Hepatocyte (in vitro differentiated cells): ENCODE measurements at regions not wholly inside any gene's neighbourhood (a gene's known extent, or its start where the extent isn't known, plus 50 kb on each side); places are given as distances from the start of the nearest gene placed in this dataset.

Source experiments
- CTCF ChIP-seq: fragments of 200-600 bp; sonication (generic); IDR thresholded peaks from 2 replicates; pipeline ENCODE4 v1.5.1; 2016; ENCODE audit warnings: antibody characterized with exemption, mild to moderate bottlenecking; ENCODE audit not compliant: poor library complexity
- EZH2 ChIP-seq: fragments of 200-600 bp; sonication (generic); IDR thresholded peaks from 2 replicates; pipeline ENCODE4 v1.6.1; 2016; ENCODE audit warnings: antibody characterized with exemption, mild to moderate bottlenecking, borderline replicate concordance

GRCh38 chr2:105617631-105618350, 126.9 kb upstream of the NCK2 start:
- TF ChIP-seq CTCF (no peak), EZH2 (no peak)
